ENCODE measurements at regions not wholly inside any gene's neighbourhood (a gene's known extent, or its start where the extent isn't known, plus 50 kb on each side); places are given as distances from the start of the nearest gene placed in this dataset.

- TF ChIP-seq REL (CRISPR knock-in tag; conservative IDR thresholded peaks at IDR 0.05), result no peak
Observed at GRCh38 chr17:34709158-34709754, 129.9 kb downstream of the TMEM132E start (continued).

DNA sequence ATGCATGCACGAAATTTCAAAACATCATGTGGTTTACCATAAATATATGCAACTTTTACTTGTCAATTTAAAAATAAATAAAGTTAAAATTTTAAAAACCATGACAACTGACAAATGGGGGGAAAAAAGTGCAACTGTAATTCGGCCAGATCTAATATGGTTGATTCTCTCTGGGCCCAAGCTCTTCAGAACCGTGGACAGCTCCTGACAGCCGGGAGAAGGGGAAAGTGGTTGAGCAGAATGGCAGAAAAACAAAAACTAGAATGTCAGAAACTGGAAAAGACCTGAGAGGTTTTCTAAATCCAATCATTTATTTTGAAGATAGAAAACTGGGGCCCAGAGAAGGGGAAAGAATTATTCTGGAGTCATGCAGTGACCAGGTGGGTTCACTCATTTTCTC is 126.6 kb downstream of the TMEM132E start:
- ChIA-PET POLR2A (no interaction called here), CTCF (ENCODE audit: low intra/inter-chr PET ratio, low total read pairs) (no interaction called here)
- 2% methylated on average over 4 of the region's 4 CpGs for WGBS (ENCODE audit: low lambda C conversion rate)

More for the DNA sequence above, 126.6 kb downstream of the TMEM132E start:
- Histone ChIP-seq H3K4me1 (ENCODE audit: insufficient read depth, low read length) (no peaks in the 10 kb centered on the region), H3K4me2 (ENCODE audit: low read depth, low read length) (no peak overlapping the region), H4K20me1 (ENCODE audit: insufficient read depth, low read length) (peaks cover 5% of the 10 kb centered on the region; the same call in 1 of the 2 replicates), H3K27ac (ENCODE audit: extremely low read length, insufficient read depth, low read length) (no peak overlapping the region), H3K36me3 (replicated peaks in 1 of 2; ENCODE audit: control insufficient read depth in 1 of 2, insufficient read depth in 2 of 2, low read length in 2 of 2) (no peaks in the 10 kb centered on the region), H3K9ac (ENCODE audit: insufficient read depth, low read depth, low read length) (no peak overlapping the region), H3K79me2 (ENCODE audit: insufficient read depth, low read length) (no peaks in the 10 kb centered on the region), H3K4me3 (replicated peaks in 1 of 3; ENCODE audit: insufficient read depth in 1 of 3, low read depth in 2 of 3, low read length in 3 of 3) (no peak overlapping the region), H3K9me3 (ENCODE audit: low read length) (no peaks in the 10 kb centered on the region; the same call in 1 of the 2 replicates), H2AFZ (ENCODE audit: low read length) (no peak overlapping the region), H3K27me3 (ENCODE audit: control insufficient read depth in 1 of 2, insufficient read depth in 2 of 2, low read length in 2 of 2) (no peaks in the 10 kb centered on the region)
- intact Hi-C loops (cut with micrococcal nuclease; ENCODE audit: unreplicated experiment), result no loop called here
- ATAC-seq (no peak), DNase-seq (ENCODE audit: low spot score) (no peak), FAIRE-seq (no peak)
- in situ Hi-C loops (cut with HindIII; ENCODE audit: extremely low pct_ligation_motif_present, low pct_unique_long_range_greater_than_20kb), result no loop called here
- no peak for TF ChIP-seq ARNT (IDR thresholded peaks at IDR 0.05)
- TF ChIP-seq EHMT2 (IDR thresholded peaks at IDR 0.05; ENCODE audit: borderline replicate concordance, low read depth, low read length), result peak; percentile 81; the same call in 1 of the 2 replicates
- TF ChIP-seq, protein P1, sequence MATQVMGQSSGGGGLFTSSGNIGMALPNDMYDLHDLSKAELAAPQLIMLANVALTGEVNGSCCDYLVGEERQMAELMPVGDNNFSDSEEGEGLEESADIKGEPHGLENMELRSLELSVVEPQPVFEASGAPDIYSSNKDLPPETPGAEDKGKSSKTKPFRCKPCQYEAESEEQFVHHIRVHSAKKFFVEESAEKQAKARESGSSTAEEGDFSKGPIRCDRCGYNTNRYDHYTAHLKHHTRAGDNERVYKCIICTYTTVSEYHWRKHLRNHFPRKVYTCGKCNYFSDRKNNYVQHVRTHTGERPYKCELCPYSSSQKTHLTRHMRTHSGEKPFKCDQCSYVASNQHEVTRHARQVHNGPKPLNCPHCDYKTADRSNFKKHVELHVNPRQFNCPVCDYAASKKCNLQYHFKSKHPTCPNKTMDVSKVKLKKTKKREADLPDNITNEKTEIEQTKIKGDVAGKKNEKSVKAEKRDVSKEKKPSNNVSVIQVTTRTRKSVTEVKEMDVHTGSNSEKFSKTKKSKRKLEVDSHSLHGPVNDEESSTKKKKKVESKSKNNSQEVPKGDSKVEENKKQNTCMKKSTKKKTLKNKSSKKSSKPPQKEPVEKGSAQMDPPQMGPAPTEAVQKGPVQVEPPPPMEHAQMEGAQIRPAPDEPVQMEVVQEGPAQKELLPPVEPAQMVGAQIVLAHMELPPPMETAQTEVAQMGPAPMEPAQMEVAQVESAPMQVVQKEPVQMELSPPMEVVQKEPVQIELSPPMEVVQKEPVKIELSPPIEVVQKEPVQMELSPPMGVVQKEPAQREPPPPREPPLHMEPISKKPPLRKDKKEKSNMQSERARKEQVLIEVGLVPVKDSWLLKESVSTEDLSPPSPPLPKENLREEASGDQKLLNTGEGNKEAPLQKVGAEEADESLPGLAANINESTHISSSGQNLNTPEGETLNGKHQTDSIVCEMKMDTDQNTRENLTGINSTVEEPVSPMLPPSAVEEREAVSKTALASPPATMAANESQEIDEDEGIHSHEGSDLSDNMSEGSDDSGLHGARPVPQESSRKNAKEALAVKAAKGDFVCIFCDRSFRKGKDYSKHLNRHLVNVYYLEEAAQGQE (IDR thresholded peaks at IDR 0.05; ENCODE audit: borderline replicate concordance in 1 of 2, low read depth in 1 of 2, low read length in 2 of 2), result peak; percentile 64 to 95
- TF ChIP-seq MIER2 (CRISPR knock-in tag; IDR thresholded peaks at IDR 0.05), result peak; percentile 92
- BruUV-seq (replicated peaks), result no TSS peak
